ENCODE measurements at regions not wholly inside any gene's neighbourhood (a gene's known extent, or its start where the extent isn't known, plus 50 kb on each side); places are given as distances from the start of the nearest gene placed in this dataset.

DNA sequence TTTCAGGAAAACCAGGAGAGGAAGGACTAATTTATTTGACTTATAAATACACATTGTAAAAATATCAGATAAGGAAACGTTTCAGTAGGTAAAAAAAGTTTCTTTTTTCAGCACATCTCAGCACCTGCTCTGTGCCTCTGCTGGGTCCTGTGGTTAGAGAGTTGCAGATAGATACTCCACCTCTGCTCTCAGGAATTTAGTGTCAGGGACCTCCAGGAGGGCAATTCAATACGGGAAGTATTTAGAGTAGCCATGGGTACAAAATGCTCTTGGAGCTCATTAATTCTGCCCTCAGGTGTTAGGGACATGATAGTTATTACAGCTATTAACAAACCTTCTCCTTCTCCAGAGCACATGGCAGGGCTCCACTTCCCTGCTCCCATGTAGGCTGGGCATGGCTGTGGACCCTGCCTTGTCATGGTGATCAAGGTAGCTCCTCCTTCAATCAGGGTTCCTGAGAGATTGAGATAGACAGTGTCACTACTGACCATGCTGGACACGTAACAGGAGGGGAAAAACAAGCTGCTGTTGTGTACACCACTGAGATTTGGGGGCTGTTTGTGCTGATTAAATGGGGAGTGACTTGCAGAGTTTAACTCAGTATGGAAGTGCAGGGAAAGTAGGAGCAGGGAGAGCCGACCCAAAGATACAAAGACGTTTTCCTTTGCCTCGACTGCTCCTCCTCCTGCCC lies 185.6 kb upstream of the COPS8 start:
- TF ChIP-seq CTCF (conservative IDR thresholded peaks at IDR 0.05): no peak
- TF ChIP-seq EZH2 (IDR thresholded peaks at IDR 0.05; ENCODE audit: low read depth): no peak
